ENCODE measurements at regions not wholly inside any gene's neighbourhood (a gene's known extent, or its start where the extent isn't known, plus 50 kb on each side); places are given as distances from the start of the nearest gene placed in this dataset.
"Not testable (repeated sequence)": the region's sequence is repeated elsewhere in the genome, so short reads cannot be mapped to it uniquely, and the experiment has no call there.

- ChIA-PET CTCF (no interaction called here), POLR2A (no interaction called here)
- H3K4me1 Mint-ChIP-seq (ENCODE audit: low read depth) = no peaks in the 10 kb centered on the region
- H3K27ac Mint-ChIP-seq = no peak overlapping the region
- H3K27me3 Mint-ChIP-seq = no peaks in the 10 kb centered on the region
- intact Hi-C loops (cut with micrococcal nuclease) = no loop called here
- H3K9me3 Mint-ChIP-seq = no peaks in the 10 kb centered on the region
- no peaks in the 10 kb centered on the region for H3K36me3 Mint-ChIP-seq
- no peak overlapping the region for H3K4me3 Mint-ChIP-seq
- DNase-seq = no peak
Observed at GRCh38 chr12:131333136-131333535, 377.8 kb upstream of the SFSWAP start.

GRCh38 chr12:131333621-131334440 is 377.1 kb upstream of the SFSWAP start:
- ChIA-PET CTCF (no interaction called here), POLR2A (no interaction called here)
- intact Hi-C loops (cut with micrococcal nuclease) = no loop called here
- Mint-ChIP-seq H3K9me3 (no peaks in the 10 kb centered on the region), H3K27me3 (no peaks in the 10 kb centered on the region), H3K4me1 (ENCODE audit: low read depth) (no peaks in the 10 kb centered on the region), H3K4me3 (no peak overlapping the region), H3K36me3 (no peaks in the 10 kb centered on the region), H3K27ac (no peak overlapping the region)
- DNase-seq = no peak

GRCh38 chr12:131334835-131335234 is 376.1 kb upstream of the SFSWAP start:
- Mint-ChIP-seq H3K27ac (no peak overlapping the region), H3K27me3 (no peaks in the 10 kb centered on the region), H3K36me3 (no peaks in the 10 kb centered on the region), H3K4me3 (no peak overlapping the region), H3K4me1 (ENCODE audit: low read depth) (no peaks in the 10 kb centered on the region), H3K9me3 (no peaks in the 10 kb centered on the region)
- intact Hi-C loops (cut with micrococcal nuclease) = no loop called here
- CTCF ChIA-PET = no interaction called here
- DNase-seq = no peak
- POLR2A ChIA-PET = no interaction called here

GRCh38 chr12:131335456-131335855 is 375.4 kb upstream of the SFSWAP start:
- H3K27ac Mint-ChIP-seq = no peak overlapping the region
- H3K4me1 Mint-ChIP-seq (ENCODE audit: low read depth) = no peaks in the 10 kb centered on the region
- H3K36me3 Mint-ChIP-seq = no peaks in the 10 kb centered on the region
- no peak overlapping the region for H3K4me3 Mint-ChIP-seq
- peaks cover 2% of the 10 kb centered on the region for H3K27me3 Mint-ChIP-seq
- ChIA-PET CTCF (no interaction called here), POLR2A (no interaction called here)
- H3K9me3 Mint-ChIP-seq = no peaks in the 10 kb centered on the region
- DNase-seq = no peak
- intact Hi-C loops (cut with micrococcal nuclease) = no loop called here

GRCh38 chr12:131337861-131338260 is 373.0 kb upstream of the SFSWAP start:
- H3K27ac Mint-ChIP-seq; H3K4me3 Mint-ChIP-seq; H3K27me3 Mint-ChIP-seq; H3K36me3 Mint-ChIP-seq; DNase-seq; H3K4me1 Mint-ChIP-seq (ENCODE audit: low read depth); H3K9me3 Mint-ChIP-seq; CTCF ChIA-PET; intact Hi-C loops (cut with micrococcal nuclease): not testable (repeated sequence)
- POLR2A ChIA-PET = interaction anchor here (0.6 kb wide), 1 partner anchor 480 kb away, joined by 3 read pairs; no protein-coding TSS in a partner anchor

GRCh38 chr12:131340616-131341210 is 370.2 kb upstream of the SFSWAP start:
- Mint-ChIP-seq H3K27ac (no peak overlapping the region), H3K9me3 (peaks cover 2% of the 10 kb centered on the region), H3K36me3 (no peaks in the 10 kb centered on the region), H3K27me3 (peaks cover 2% of the 10 kb centered on the region), H3K4me3 (no peak overlapping the region), H3K4me1 (ENCODE audit: low read depth) (no peaks in the 10 kb centered on the region)
- no peak for DNase-seq
- POLR2A ChIA-PET = no interaction called here
- CTCF ChIA-PET = no interaction called here
- intact Hi-C loops (cut with micrococcal nuclease) = no loop called here

GRCh38 chr12:131341608-131342007 is 369.3 kb upstream of the SFSWAP start:
- DNase-seq; H3K27me3 Mint-ChIP-seq; H3K4me1 Mint-ChIP-seq (ENCODE audit: low read depth); POLR2A ChIA-PET; H3K27ac Mint-ChIP-seq; H3K9me3 Mint-ChIP-seq; CTCF ChIA-PET; H3K36me3 Mint-ChIP-seq; H3K4me3 Mint-ChIP-seq; intact Hi-C loops (cut with micrococcal nuclease): not testable (repeated sequence)

- POLR2A ChIA-PET; H3K4me1 Mint-ChIP-seq (ENCODE audit: low read depth); CTCF ChIA-PET; H3K4me3 Mint-ChIP-seq; intact Hi-C loops (cut with micrococcal nuclease); DNase-seq; H3K9me3 Mint-ChIP-seq; H3K27ac Mint-ChIP-seq; H3K27me3 Mint-ChIP-seq; H3K36me3 Mint-ChIP-seq: not testable (repeated sequence)
Observed at GRCh38 chr12:131343436-131343835, 367.5 kb upstream of the SFSWAP start.

- H3K27me3 Mint-ChIP-seq; intact Hi-C loops (cut with micrococcal nuclease); H3K36me3 Mint-ChIP-seq; DNase-seq; POLR2A ChIA-PET; H3K4me3 Mint-ChIP-seq; H3K4me1 Mint-ChIP-seq (ENCODE audit: low read depth); H3K9me3 Mint-ChIP-seq; H3K27ac Mint-ChIP-seq; CTCF ChIA-PET: not testable (repeated sequence)
Observed at GRCh38 chr12:131344715-131345520, 366.0 kb upstream of the SFSWAP start.

GRCh38 chr12:131345521-131346436 is 365.1 kb upstream of the SFSWAP start:
- intact Hi-C loops (cut with micrococcal nuclease) = no loop called here

GRCh38 chr12:131346555-131347344 is 364.1 kb upstream of the SFSWAP start:
- H3K9me3 Mint-ChIP-seq = peaks cover 2% of the 10 kb centered on the region
- intact Hi-C loops (cut with micrococcal nuclease) = no loop called here
- peaks cover 10% of the 10 kb centered on the region for H3K27me3 Mint-ChIP-seq
- H3K4me1 Mint-ChIP-seq (ENCODE audit: low read depth) = no peaks in the 10 kb centered on the region
- no peak overlapping the region for H3K27ac Mint-ChIP-seq
- no peaks in the 10 kb centered on the region for H3K36me3 Mint-ChIP-seq
- ChIA-PET CTCF (no interaction called here), POLR2A (no interaction called here)
- no peak overlapping the region for H3K4me3 Mint-ChIP-seq
- no peak for DNase-seq

More at GRCh38 chr12:131345521-131346436, 365.1 kb upstream of the SFSWAP start:
- ChIA-PET CTCF (no interaction called here), POLR2A (no interaction called here)
- Mint-ChIP-seq H3K9me3 (peaks cover 2% of the 10 kb centered on the region), H3K36me3 (no peaks in the 10 kb centered on the region), H3K4me1 (ENCODE audit: low read depth) (no peaks in the 10 kb centered on the region), H3K27ac (no peak overlapping the region), H3K4me3 (no peak overlapping the region), H3K27me3 (peaks cover 10% of the 10 kb centered on the region)
- DNase-seq = no peak
